Aorta (tissue), 5 donors: ENCODE measurements at regions not wholly inside any gene's neighbourhood (a gene's known extent, or its start where the extent isn't known, plus 50 kb on each side); places are given as distances from the start of the nearest gene placed in this dataset.

Source experiments
- ATAC-seq: fragments of 200-7000 bp; cut with Tn5 transposase; one replicate; pipeline ENCODE4 v1.9.1; 2022; ENCODE audit warnings: moderate library complexity; ENCODE audit not compliant: low FRiP score
- DNase-seq, 2 donors: peaks; one replicate each; pipeline ENCODE4 v3.0.0-alpha.2; 2020
- H3K27ac ChIP-seq, 2 donors: one replicate each; pipeline ENCODE4 v1.5.1; 2013; ENCODE audit warnings: low read length in 2 of 2, mild to moderate bottlenecking in 2 of 2, moderate library complexity in 2 of 2, control low read depth in 1 of 2, inconsistent platforms in 1 of 2, low read depth in 1 of 2
- H3K27me3 ChIP-seq, 2 donors: one replicate each; pipeline ENCODE4 v1.6.1; 2013; ENCODE audit warnings: control low read depth in 1 of 2, low read length in 1 of 2, mild to moderate bottlenecking in 1 of 2, moderate library complexity in 1 of 2; ENCODE audit not compliant: insufficient read depth in 2 of 2, control insufficient read depth in 1 of 2
- H3K36me3 ChIP-seq, 2 donors: one replicate each; pipeline ENCODE4 v1.6.1; 2013; ENCODE audit warnings: control low read depth in 1 of 2, low read length in 1 of 2, mild to moderate bottlenecking in 1 of 2; ENCODE audit not compliant: insufficient read depth in 2 of 2, control insufficient read depth in 1 of 2
- H3K4me1 ChIP-seq, 2 donors: one replicate each; pipeline ENCODE4 v1.6.1; 2013; ENCODE audit warnings: low read length in 2 of 2, control low read depth in 1 of 2, mild to moderate bottlenecking in 1 of 2, moderate library complexity in 1 of 2; ENCODE audit not compliant: insufficient read depth in 2 of 2, control insufficient read depth in 1 of 2
- H3K4me3 ChIP-seq, 2 donors: one replicate each; pipeline ENCODE4 v1.5.1; 2013; ENCODE audit warnings: low read length in 2 of 2, control low read depth in 1 of 2, mild to moderate bottlenecking in 1 of 2
- H3K9me3 ChIP-seq: one replicate; pipeline ENCODE4 v1.6.1; 2013; ENCODE audit warnings: mild to moderate bottlenecking, low read length; ENCODE audit not compliant: control insufficient read depth
- whole genome bisulfite sequencing, 2 donors: extraction: QIAGEN DNeasy Blood & Tissue Kit; methylation state at CpG; one replicate each; pipeline ENCODE4 v1.1.7; 2013; 5-methylcytosine and 5-hydroxymethylcytosine counted together
- intact Hi-C, 2 donors: fragments of 100-400 bp; cut with DNase I; formaldehyde crosslinking; loops; one replicate each; pipeline versions ENCODE4 v1.14.2 to v1.15.0; 2022
- donor health status: healthy with polysubstance abuse.
- donor health status: Bipolar disorder and iron deficiency.
- donor health status: DM: no; HTN: no; CAD: no.
- donor health status: DM: no; HTN: no; CAD: no.
- donor health status: DM: yes; HTN: yes; CAD: no.

DNA sequence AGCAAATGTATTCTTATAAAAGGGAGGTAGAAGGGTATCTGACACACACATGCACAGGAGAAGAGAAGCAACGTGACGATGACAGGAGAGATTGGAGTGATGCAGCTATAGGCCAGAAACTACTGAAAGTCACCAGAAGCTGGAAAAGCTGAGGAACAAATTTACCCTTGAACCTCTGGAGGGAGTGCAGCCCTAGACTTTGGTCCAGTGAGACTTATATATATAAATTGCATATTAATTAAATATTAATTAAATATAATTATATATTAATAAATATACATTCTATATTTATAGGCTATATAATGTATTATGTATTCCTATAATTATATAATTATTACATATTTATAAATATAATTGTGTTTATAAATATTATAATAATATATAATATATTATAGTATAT lies 96.5 kb upstream of the LMCD1 start:
- DNase-seq (no peak), ATAC-seq (no peak)
- Histone ChIP-seq H3K27ac (no peak overlapping the region), H3K4me3 (no peak overlapping the region), H3K9me3 (peaks cover 3% of the 10 kb centered on the region), H3K36me3 (no peaks in the 10 kb centered on the region), H3K4me1 (no peaks in the 10 kb centered on the region), H3K27me3 (no peaks in the 10 kb centered on the region)
- intact Hi-C loops: no loop called here
- WGBS, 2 donors: 92 to 97% methylated on average over 2 of the region's 2 CpGs

DNA sequence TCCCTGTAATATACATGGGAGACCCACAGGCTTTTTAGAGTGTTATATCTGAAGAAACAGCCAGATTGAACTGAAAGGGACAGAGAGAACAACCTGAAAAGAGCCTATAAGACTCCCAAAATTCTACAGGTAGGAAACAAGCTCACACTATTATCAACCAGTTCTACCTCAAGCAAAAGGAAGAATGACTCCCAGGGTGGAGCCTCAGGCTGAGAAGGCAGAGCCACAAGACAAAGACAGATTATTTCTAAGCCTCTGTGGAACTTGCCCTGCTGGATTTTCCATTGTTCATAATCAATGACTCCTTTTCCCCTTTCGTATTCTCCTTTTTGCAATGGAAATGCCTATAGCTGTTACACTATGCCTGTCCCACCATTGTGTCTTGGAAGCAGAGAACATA lies 95.1 kb upstream of the LMCD1 start:
- Histone ChIP-seq H3K4me1 (no peaks in the 10 kb centered on the region), H3K36me3 (no peaks in the 10 kb centered on the region), H3K9me3 (peaks cover 3% of the 10 kb centered on the region), H3K27me3 (no peaks in the 10 kb centered on the region), H3K4me3 (no peak overlapping the region), H3K27ac (no peak overlapping the region)
- intact Hi-C loops: no loop called here
- no peak for DNase-seq
- 93 to 95% methylated on average over 1 of the region's 1 CpG for WGBS, 2 donors
- no peak for ATAC-seq

DNA sequence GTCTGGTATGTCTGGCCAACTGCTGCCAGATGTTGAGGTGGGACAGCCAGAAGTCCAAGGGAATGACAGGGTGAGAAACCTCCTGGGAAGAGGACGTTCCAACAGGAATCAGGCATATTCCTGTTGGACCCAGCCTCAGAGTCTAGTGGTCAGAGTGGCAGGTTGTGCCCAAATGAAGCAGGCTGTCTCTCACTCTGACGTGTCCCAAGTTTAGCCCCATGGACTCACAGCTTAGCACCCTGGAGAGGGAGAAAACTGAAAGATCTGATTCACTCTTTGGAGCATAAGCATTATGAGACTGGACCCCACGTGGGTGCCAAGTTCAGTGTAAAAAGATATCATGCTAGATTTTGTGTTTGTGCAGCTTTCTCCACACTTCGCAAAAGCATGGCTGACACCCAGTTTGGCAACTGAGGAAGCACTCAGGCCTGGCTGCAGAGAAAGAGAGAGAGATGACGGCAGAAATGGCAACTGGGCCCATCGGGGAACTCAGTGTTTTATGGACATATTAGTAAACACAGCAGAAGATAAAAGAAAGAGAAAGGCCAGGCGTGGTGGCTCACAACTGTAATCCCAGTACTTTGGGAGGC lies 88.2 kb upstream of the LMCD1 start:
- 30 to 36% methylated on average over 7 of the region's 7 CpGs for WGBS, 2 donors

DNA sequence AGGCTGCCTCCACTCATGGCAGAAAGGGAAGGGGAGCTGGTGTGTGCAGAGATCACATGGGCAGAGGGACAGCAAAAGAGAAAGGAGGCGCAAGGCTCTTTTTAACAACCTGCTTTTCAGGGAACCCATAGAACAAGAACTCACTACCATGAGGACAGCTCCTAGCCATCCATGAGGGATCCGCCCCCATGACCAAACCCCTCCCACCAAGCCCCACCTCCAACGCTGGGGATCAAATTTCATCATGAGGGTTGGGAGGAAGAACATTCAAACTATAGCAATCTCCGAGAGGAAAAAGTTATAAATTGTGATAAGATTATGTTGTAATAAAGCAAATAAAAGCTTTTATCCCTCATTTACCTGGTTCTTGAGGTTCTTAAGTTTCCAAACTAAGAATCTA lies 84.7 kb upstream of the LMCD1 start:
- H3K27ac ChIP-seq: no peak overlapping the region
- no peaks in the 10 kb centered on the region for H3K36me3 ChIP-seq
- no peak for ATAC-seq
- H3K4me3 ChIP-seq: no peak overlapping the region
- WGBS, 2 donors: 70 to 78% methylated on average over 4 of the region's 4 CpGs
- intact Hi-C loops: loop anchor here (2.0 to 10.0 kb wide), 3 partner anchors 90 to 1632 kb away; no protein-coding TSS in a partner anchor
- no peaks in the 10 kb centered on the region for H3K27me3 ChIP-seq
- no peaks in the 10 kb centered on the region for H3K4me1 ChIP-seq
- no peak for DNase-seq
- H3K9me3 ChIP-seq: no peaks in the 10 kb centered on the region

More for the DNA sequence above, 88.2 kb upstream of the LMCD1 start:
- no peak overlapping the region for H3K4me3 ChIP-seq
- no peak for ATAC-seq
- H3K27ac ChIP-seq: no peak overlapping the region
- no peaks in the 10 kb centered on the region for H3K36me3 ChIP-seq
- no peaks in the 10 kb centered on the region for H3K27me3 ChIP-seq
- intact Hi-C loops: loop anchor here in 1 of 2 donors (10.0 kb wide), 1 partner anchor 1629 kb away; no protein-coding TSS in a partner anchor
- H3K9me3 ChIP-seq: no peaks in the 10 kb centered on the region
- no peaks in the 10 kb centered on the region for H3K4me1 ChIP-seq
- no peak for DNase-seq

DNA sequence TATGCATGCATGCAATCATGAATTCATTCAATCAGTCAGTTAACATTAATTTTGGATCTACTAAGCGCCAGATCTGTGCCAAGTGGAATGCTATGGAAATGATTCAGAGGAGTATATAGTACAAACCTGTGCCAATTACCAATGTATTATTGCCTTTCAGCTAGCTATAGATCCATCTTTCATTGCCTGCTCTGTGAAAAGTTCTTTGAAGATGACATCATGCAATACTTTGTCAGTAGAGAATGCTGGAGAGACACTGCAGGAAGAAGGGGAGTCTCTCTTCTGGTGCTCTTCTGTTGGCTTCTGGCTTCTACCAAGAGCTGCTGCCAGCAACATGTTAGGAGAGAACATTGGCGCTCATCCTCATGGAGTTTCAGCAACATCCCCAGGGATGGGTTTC lies 81.0 kb upstream of the LMCD1 start:
- Histone ChIP-seq H3K4me1 (no peaks in the 10 kb centered on the region), H3K27me3 (no peaks in the 10 kb centered on the region), H3K36me3 (no peaks in the 10 kb centered on the region), H3K27ac (no peak overlapping the region), H3K4me3 (no peak overlapping the region), H3K9me3 (peaks cover 4% of the 10 kb centered on the region)
- no peak for ATAC-seq
- intact Hi-C loops: no loop called here
- WGBS, 2 donors: 94 to 96% methylated on average over 2 of the region's 2 CpGs
- no peak for DNase-seq

DNA sequence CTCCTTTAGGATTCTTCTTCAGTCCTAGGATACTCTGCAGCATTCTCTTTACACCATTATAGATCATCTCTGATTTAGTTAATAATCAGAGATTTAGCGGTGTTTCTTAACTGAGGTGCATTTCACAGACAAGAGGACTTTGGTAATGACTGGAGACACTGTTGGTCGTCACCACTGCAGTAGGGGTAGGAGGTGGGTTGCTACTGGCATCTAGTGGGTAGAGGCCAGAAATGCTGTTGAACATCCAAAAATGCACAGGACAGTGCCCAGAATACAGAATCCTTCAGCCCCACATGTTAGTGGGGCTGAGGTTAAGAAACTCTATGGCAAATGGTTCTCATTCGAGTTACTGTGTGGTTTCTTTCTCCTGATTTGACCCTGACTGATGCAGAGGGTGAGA lies 80.4 kb upstream of the LMCD1 start:
- Histone ChIP-seq H3K27ac (no peak overlapping the region), H3K36me3 (no peaks in the 10 kb centered on the region), H3K27me3 (no peaks in the 10 kb centered on the region), H3K9me3 (peaks cover 4% of the 10 kb centered on the region), H3K4me1 (no peaks in the 10 kb centered on the region), H3K4me3 (no peak overlapping the region)
- 90 to 92% methylated on average over 3 of the region's 3 CpGs for WGBS, 2 donors
- no peak for ATAC-seq
- intact Hi-C loops: no loop called here
- no peak for DNase-seq

DNA sequence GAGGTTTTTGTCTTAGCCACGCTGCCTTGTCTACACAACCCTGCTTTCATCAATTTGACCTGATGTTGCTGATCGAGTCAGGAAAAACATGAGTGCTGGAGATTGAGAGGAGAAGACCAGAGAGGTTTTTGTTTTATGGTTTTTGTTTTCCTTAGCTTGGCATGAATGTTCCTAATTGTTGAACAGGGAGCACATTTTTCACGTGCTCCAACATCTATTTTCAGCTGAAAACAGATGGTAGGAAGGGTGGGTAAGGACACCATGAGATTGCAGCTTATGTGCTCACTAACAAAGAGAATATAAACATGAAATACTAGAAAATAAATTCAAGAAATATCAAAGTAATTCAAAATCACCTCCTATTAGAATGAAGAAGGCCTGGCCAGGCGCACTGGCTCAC lies 79.9 kb upstream of the LMCD1 start:
- no peak for ATAC-seq
- H3K27ac ChIP-seq: no peak overlapping the region
- no peaks in the 10 kb centered on the region for H3K36me3 ChIP-seq
- DNase-seq: no peak
- H3K9me3 ChIP-seq: peaks cover 4% of the 10 kb centered on the region
- H3K4me3 ChIP-seq: no peak overlapping the region
- 73 to 74% methylated on average over 4 of the region's 4 CpGs for WGBS, 2 donors
- no peaks in the 10 kb centered on the region for H3K27me3 ChIP-seq
- intact Hi-C loops: no loop called here
- H3K4me1 ChIP-seq: no peaks in the 10 kb centered on the region

DNA sequence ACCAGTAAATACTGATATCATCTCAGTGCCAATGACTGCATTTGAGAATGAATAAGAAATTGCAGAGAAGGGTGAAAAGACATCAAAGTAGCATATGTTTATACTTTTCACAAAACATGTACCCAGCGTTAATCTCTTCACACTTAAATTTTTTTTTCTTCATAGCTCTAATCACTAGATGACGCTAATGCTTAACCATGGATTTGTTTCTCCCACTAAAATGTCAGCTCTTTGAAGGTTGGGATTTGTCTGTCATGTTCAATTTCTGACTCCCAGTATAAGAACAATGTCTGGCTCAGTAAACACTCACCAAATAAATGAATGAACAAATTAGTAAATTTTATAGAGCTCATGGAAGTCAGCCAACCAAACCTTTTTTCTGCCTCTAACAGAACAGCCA lies 78.3 kb upstream of the LMCD1 start:
- ATAC-seq (no peak), DNase-seq (no peak)
- no peaks in the 10 kb centered on the region for H3K36me3 ChIP-seq
- no peaks in the 10 kb centered on the region for H3K4me1 ChIP-seq
- no peak overlapping the region for H3K4me3 ChIP-seq
- intact Hi-C loops: no loop called here
- H3K27me3 ChIP-seq: no peaks in the 10 kb centered on the region
- WGBS, 2 donors: 65 to 77% methylated on average over 2 of the region's 2 CpGs
- H3K9me3 ChIP-seq: peaks cover 4% of the 10 kb centered on the region
- no peak overlapping the region for H3K27ac ChIP-seq

DNA sequence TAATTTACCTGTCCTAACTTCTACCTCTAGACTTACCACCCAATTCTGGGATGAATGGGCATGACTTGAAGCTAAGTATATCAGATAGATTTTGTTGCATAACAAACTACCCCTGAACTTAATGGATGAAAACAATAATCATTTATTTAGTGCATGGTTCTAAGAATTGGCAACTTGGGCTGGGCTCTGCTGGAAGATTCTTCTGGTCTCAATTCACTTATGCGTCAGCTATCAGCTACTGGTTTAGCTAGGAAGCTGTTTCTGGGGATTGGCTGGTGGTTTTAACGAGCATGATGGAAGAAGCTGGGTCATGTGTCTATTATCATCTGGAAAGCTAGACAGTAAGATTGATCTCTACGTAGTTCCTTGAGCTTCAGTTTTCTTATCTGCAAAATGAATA lies 77.3 kb upstream of the LMCD1 start:
- Histone ChIP-seq H3K36me3 (no peaks in the 10 kb centered on the region), H3K27ac (no peak overlapping the region), H3K9me3 (peaks cover 4% of the 10 kb centered on the region), H3K4me1 (no peaks in the 10 kb centered on the region), H3K27me3 (no peaks in the 10 kb centered on the region), H3K4me3 (no peak overlapping the region)
- DNase-seq: no peak
- intact Hi-C loops: no loop called here
- no peak for ATAC-seq
- WGBS, 2 donors: 90 to 92% methylated on average over 3 of the region's 3 CpGs
